CD8-positive, alpha-beta memory T cell (primary cell): ENCODE measurements at regions not wholly inside any gene's neighbourhood (a gene's known extent, or its start where the extent isn't known, plus 50 kb on each side); places are given as distances from the start of the nearest gene placed in this dataset.

Experiments used
- CTCF ChIA-PET: fragments of 350-600 bp; sonication (Branson Sonifier 250); formaldehyde crosslinking; loops from one replicate; lab custom pipeline; 2021; ENCODE audit warnings: antibody characterized with exemption; lab: Charles Lee
- POLR2A ChIA-PET: fragments of 350-600 bp; sonication (Branson Sonifier 250); formaldehyde crosslinking; loops from one replicate; lab custom pipeline; 2021; ENCODE audit warnings: antibody characterized with exemption; lab: Charles Lee
- DNase-seq, 5 donors: peaks; one replicate each; pipeline versions ENCODE4 v3.0.0 to v3.0.0-alpha.2; 2020 to 2022; ENCODE audit warnings: mixed read lengths in 1 of 5
- H3K27ac ChIP-seq: one replicate; pipeline ENCODE4 v1.7.0; 2013; ENCODE audit warnings: low read depth, mild to moderate bottlenecking, low read length, moderate library complexity
- H3K27me3 ChIP-seq: 2 replicates; pipeline ENCODE4 v1.7.0; 2013; ENCODE audit warnings: low read length, mild to moderate bottlenecking; ENCODE audit not compliant: insufficient read depth, poor library complexity, severe bottlenecking
- H3K36me3 ChIP-seq: 2 replicates; pipeline ENCODE4 v1.7.0; 2013; ENCODE audit warnings: mild to moderate bottlenecking, low read length, moderate library complexity; ENCODE audit not compliant: insufficient read depth
- H3K4me1 ChIP-seq: 2 replicates; pipeline ENCODE4 v1.7.0; 2013; ENCODE audit warnings: mild to moderate bottlenecking, low read length, moderate library complexity; ENCODE audit not compliant: insufficient read depth
- H3K4me3 ChIP-seq: 2 replicates; pipeline ENCODE4 v1.7.0; 2013; ENCODE audit warnings: mild to moderate bottlenecking, low read length
- H3K9me3 ChIP-seq: 2 replicates; pipeline ENCODE4 v1.7.0; 2013; ENCODE audit warnings: mild to moderate bottlenecking, low read length
- H3K27ac Mint-ChIP-seq, 8 donors: one replicate each; pipeline ENCODE4 v1.8.0; 2020 to 2021; ENCODE audit warnings: mixed read lengths in 8 of 8, mild to moderate bottlenecking in 6 of 8, inconsistent platforms in 3 of 8, moderate library complexity in 3 of 8
- H3K27me3 Mint-ChIP-seq, 2 donors: one replicate each; pipeline ENCODE4 v1.8.0; 2020 to 2021; ENCODE audit warnings: mixed read lengths in 2 of 2, mild to moderate bottlenecking in 1 of 2, moderate library complexity in 1 of 2
- H3K36me3 Mint-ChIP-seq, 3 donors: one replicate each; pipeline ENCODE4 v1.8.0; 2020 to 2021; ENCODE audit warnings: mixed read lengths in 3 of 3, inconsistent platforms in 1 of 3, mild to moderate bottlenecking in 1 of 3
- H3K4me1 Mint-ChIP-seq, 3 donors: one replicate each; pipeline ENCODE4 v1.8.0; 2020 to 2021; ENCODE audit warnings: mixed read lengths in 3 of 3, inconsistent platforms in 1 of 3, mild to moderate bottlenecking in 1 of 3
- H3K4me3 Mint-ChIP-seq, 7 donors: one replicate each; pipeline ENCODE4 v1.8.0; 2020 to 2021; ENCODE audit warnings: mixed read lengths in 7 of 7, mild to moderate bottlenecking in 6 of 7, moderate library complexity in 4 of 7, inconsistent platforms in 2 of 7
- H3K9me3 Mint-ChIP-seq, 5 donors: one replicate each; pipeline ENCODE4 v1.8.0; 2020 to 2022; ENCODE audit warnings: mixed read lengths in 5 of 5, mild to moderate bottlenecking in 3 of 5, moderate library complexity in 2 of 5, inconsistent platforms in 1 of 5

- no peak overlapping the region for H3K4me3 Mint-ChIP-seq
- H3K4me1 ChIP-seq, result peaks cover 8% of the 10 kb centered on the region
- DNase-seq, result no peak
- no peak overlapping the region for H3K27ac ChIP-seq
- no peak overlapping the region for H3K27ac Mint-ChIP-seq
- no peaks in the 10 kb centered on the region for H3K27me3 ChIP-seq
- no peaks in the 10 kb centered on the region for H3K9me3 Mint-ChIP-seq
- H3K27me3 Mint-ChIP-seq, result no peaks in the 10 kb centered on the region
- peaks cover 26 to 36% (median 34%) of the 10 kb centered on the region in 3 donors for H3K4me1 Mint-ChIP-seq
- no peaks in the 10 kb centered on the region for H3K9me3 ChIP-seq
- no peaks in the 10 kb centered on the region for H3K36me3 ChIP-seq
- ChIA-PET CTCF (interaction anchor here (0.9 to 6.3 kb wide), 11 partner anchors 13 to 735 kb away, joined by 3 to 24 read pairs (median 4); a partner anchor contains a TSS), POLR2A (interaction anchor here (0.6 to 1.8 kb wide), 2 partner anchors 9 to 13 kb away, joined by 7 to 9 read pairs; a partner anchor contains a TSS)
- no peak overlapping the region for H3K4me3 ChIP-seq
- peaks cover 0 to 2% (median 0%) of the 10 kb centered on the region in 3 donors for H3K36me3 Mint-ChIP-seq
Observed at GRCh38 chr6:27159725-27160124, 87.8 kb upstream of the PRSS16 start.

- Histone ChIP-seq H3K27me3 (no peaks in the 10 kb centered on the region), H3K36me3 (no peaks in the 10 kb centered on the region), H3K9me3 (no peaks in the 10 kb centered on the region), H3K27ac (no peak overlapping the region), H3K4me3 (no peak overlapping the region), H3K4me1 (no peaks in the 10 kb centered on the region)
- Mint-ChIP-seq H3K4me1 (peaks cover 19 to 28% (median 25%) of the 10 kb centered on the region in 3 donors), H3K9me3 (no peaks in the 10 kb centered on the region), H3K27me3 (no peaks in the 10 kb centered on the region), H3K36me3 (peaks cover 0 to 2% (median 0%) of the 10 kb centered on the region in 3 donors), H3K27ac (no peak overlapping the region), H3K4me3 (no peak overlapping the region)
- ChIA-PET POLR2A (interaction anchor here (0.5 to 1.8 kb wide), 4 partner anchors 11 to 1184 kb away, joined by 3 to 7 read pairs (median 4); a partner anchor contains a TSS), CTCF (interaction anchor here (0.9 to 6.3 kb wide), 17 partner anchors 10 to 1195 kb away, joined by 3 to 26 read pairs (median 4); a partner anchor contains a TSS)
- no peak for DNase-seq
Observed at GRCh38 chr6:27161115-27161514, 86.4 kb upstream of the PRSS16 start.

- DNase-seq, result no peak
- no peaks in the 10 kb centered on the region for H3K27me3 ChIP-seq
- ChIA-PET CTCF (interaction anchor here (0.7 to 6.3 kb wide), 16 partner anchors 10 to 1195 kb away, joined by 3 to 26 read pairs (median 4); a partner anchor contains a TSS), POLR2A (interaction anchor here (0.5 to 0.6 kb wide), 2 partner anchors 11 to 1184 kb away, joined by 4 read pairs; no protein-coding TSS in a partner anchor)
- Mint-ChIP-seq H3K36me3 (peaks cover 0 to 2% (median 0%) of the 10 kb centered on the region in 3 donors), H3K4me3 (peak overlapping the region in 1 of 7 donors; percentile 25), H3K27me3 (no peaks in the 10 kb centered on the region), H3K4me1 (peaks cover 16 to 23% (median 21%) of the 10 kb centered on the region in 3 donors), H3K27ac (peak overlapping the region in 3 of 8 donors; percentile 5 to 62 (median 38)), H3K9me3 (no peaks in the 10 kb centered on the region)
- H3K36me3 ChIP-seq, result no peaks in the 10 kb centered on the region
- H3K4me1 ChIP-seq, result no peaks in the 10 kb centered on the region
- no peak overlapping the region for H3K4me3 ChIP-seq
- no peak overlapping the region for H3K27ac ChIP-seq
- H3K9me3 ChIP-seq, result no peaks in the 10 kb centered on the region
Observed at GRCh38 chr6:27161603-27161945, 85.9 kb upstream of the PRSS16 start.

GRCh38 chr6:27161946-27162603 is 85.4 kb upstream of the PRSS16 start:
- Mint-ChIP-seq H3K27ac (peak overlapping the region in 3 of 8 donors; percentile 5 to 62 (median 41)), H3K9me3 (no peaks in the 10 kb centered on the region), H3K4me3 (peak overlapping the region in 1 of 7 donors; percentile 25), H3K27me3 (no peaks in the 10 kb centered on the region), H3K36me3 (peaks cover 0 to 2% (median 0%) of the 10 kb centered on the region in 3 donors), H3K4me1 (peaks cover 13 to 19% (median 18%) of the 10 kb centered on the region in 3 donors)
- Histone ChIP-seq H3K36me3 (no peaks in the 10 kb centered on the region), H3K27me3 (no peaks in the 10 kb centered on the region), H3K9me3 (no peaks in the 10 kb centered on the region), H3K4me1 (no peaks in the 10 kb centered on the region), H3K4me3 (no peak overlapping the region), H3K27ac (no peak overlapping the region)
- CTCF ChIA-PET, result interaction anchor here (0.7 to 6.3 kb wide), 15 partner anchors 9 to 1194 kb away, joined by 3 to 26 read pairs (median 4); a partner anchor contains a TSS
- POLR2A ChIA-PET, result interaction anchor here (0.6 kb wide), 1 partner anchor 96 kb away, joined by 4 read pairs; no protein-coding TSS in a partner anchor
- DNase-seq, result peak in 3 of 5 donors; percentile 41 to 51 (median 51)

GRCh38 chr6:27163834-27164233 is 83.7 kb upstream of the PRSS16 start:
- no peaks in the 10 kb centered on the region for H3K9me3 ChIP-seq
- POLR2A ChIA-PET, result interaction anchor here (0.6 kb wide), 2 partner anchors 17 to 673 kb away, joined by 3 to 8 read pairs; a partner anchor contains a TSS
- H3K4me1 ChIP-seq, result no peaks in the 10 kb centered on the region
- no peaks in the 10 kb centered on the region for H3K9me3 Mint-ChIP-seq
- no peak overlapping the region for H3K4me3 ChIP-seq
- no peaks in the 10 kb centered on the region for H3K36me3 Mint-ChIP-seq
- no peak overlapping the region for H3K27ac ChIP-seq
- no peak overlapping the region for H3K27ac Mint-ChIP-seq
- H3K4me3 Mint-ChIP-seq, result no peak overlapping the region
- no peaks in the 10 kb centered on the region for H3K27me3 ChIP-seq
- DNase-seq, result no peak
- H3K4me1 Mint-ChIP-seq, result peaks cover 2 to 6% (median 5%) of the 10 kb centered on the region in 3 donors
- H3K27me3 Mint-ChIP-seq, result no peaks in the 10 kb centered on the region
- no peaks in the 10 kb centered on the region for H3K36me3 ChIP-seq
- CTCF ChIA-PET, result interaction anchor here (1.5 to 6.3 kb wide), 4 partner anchors 13 to 632 kb away, joined by 3 to 26 read pairs (median 21); no protein-coding TSS in a partner anchor

GRCh38 chr6:27168108-27168507 is 79.4 kb upstream of the PRSS16 start:
- H3K4me3 Mint-ChIP-seq, result no peak overlapping the region
- no peaks in the 10 kb centered on the region for H3K4me1 ChIP-seq

GRCh38 chr6:27168586-27169443 is 78.7 kb upstream of the PRSS16 start:
- Mint-ChIP-seq H3K27me3 (peaks cover 0 to 8% of the 10 kb centered on the region in 2 donors), H3K9me3 (no peaks in the 10 kb centered on the region), H3K36me3 (peaks cover 0 to 1% (median 0%) of the 10 kb centered on the region in 3 donors), H3K27ac (no peak overlapping the region), H3K4me3 (no peak overlapping the region), H3K4me1 (no peaks in the 10 kb centered on the region)
- no peaks in the 10 kb centered on the region for H3K27me3 ChIP-seq
- POLR2A ChIA-PET, result no interaction called here
- H3K4me1 ChIP-seq, result no peaks in the 10 kb centered on the region
- no peaks in the 10 kb centered on the region for H3K36me3 ChIP-seq
- no peak overlapping the region for H3K4me3 ChIP-seq
- CTCF ChIA-PET, result interaction anchor here (1.2 kb wide), 1 partner anchor 8 kb away, joined by 3 read pairs; no protein-coding TSS in a partner anchor
- no peak overlapping the region for H3K27ac ChIP-seq
- H3K9me3 ChIP-seq, result no peaks in the 10 kb centered on the region
- no peak for DNase-seq

More at GRCh38 chr6:27168108-27168507, 79.4 kb upstream of the PRSS16 start:
- Mint-ChIP-seq H3K27me3 (peaks cover 0 to 8% of the 10 kb centered on the region in 2 donors), H3K36me3 (peaks cover 0 to 1% (median 0%) of the 10 kb centered on the region in 3 donors), H3K4me1 (no peaks in the 10 kb centered on the region), H3K27ac (no peak overlapping the region), H3K9me3 (no peaks in the 10 kb centered on the region)
- Histone ChIP-seq H3K4me3 (no peak overlapping the region), H3K36me3 (no peaks in the 10 kb centered on the region), H3K9me3 (no peaks in the 10 kb centered on the region), H3K27me3 (no peaks in the 10 kb centered on the region), H3K27ac (no peak overlapping the region)
- ChIA-PET CTCF (interaction anchor here (0.8 to 1.2 kb wide), 2 partner anchors 9 kb away, joined by 3 read pairs; no protein-coding TSS in a partner anchor), POLR2A (no interaction called here)
- DNase-seq, result no peak
